ENCODE measurements at regions not wholly inside any gene's neighbourhood (a gene's known extent, or its start where the extent isn't known, plus 50 kb on each side); places are given as distances from the start of the nearest gene placed in this dataset.

DNA sequence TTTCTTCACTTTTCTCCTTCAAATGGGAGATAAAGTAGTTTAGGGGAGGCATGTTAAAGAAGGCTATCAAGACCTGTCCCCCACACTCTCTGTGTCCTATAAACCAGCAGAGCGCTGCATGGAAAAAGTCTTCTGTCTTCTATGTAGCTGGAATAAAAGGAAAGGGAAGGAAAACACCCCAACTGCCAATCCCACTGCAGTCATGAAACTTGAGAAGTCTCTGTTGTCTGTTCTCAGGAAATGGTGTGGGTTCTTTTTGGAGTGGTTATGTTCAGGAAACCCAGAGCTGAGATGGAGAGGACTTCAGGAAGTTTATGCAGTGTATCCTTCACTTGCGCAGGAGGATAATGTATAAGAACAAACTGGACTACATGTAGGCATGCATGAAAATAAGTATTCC, 274.3 kb downstream of the GAS1 start:
- TF ChIP-seq, protein P1, sequence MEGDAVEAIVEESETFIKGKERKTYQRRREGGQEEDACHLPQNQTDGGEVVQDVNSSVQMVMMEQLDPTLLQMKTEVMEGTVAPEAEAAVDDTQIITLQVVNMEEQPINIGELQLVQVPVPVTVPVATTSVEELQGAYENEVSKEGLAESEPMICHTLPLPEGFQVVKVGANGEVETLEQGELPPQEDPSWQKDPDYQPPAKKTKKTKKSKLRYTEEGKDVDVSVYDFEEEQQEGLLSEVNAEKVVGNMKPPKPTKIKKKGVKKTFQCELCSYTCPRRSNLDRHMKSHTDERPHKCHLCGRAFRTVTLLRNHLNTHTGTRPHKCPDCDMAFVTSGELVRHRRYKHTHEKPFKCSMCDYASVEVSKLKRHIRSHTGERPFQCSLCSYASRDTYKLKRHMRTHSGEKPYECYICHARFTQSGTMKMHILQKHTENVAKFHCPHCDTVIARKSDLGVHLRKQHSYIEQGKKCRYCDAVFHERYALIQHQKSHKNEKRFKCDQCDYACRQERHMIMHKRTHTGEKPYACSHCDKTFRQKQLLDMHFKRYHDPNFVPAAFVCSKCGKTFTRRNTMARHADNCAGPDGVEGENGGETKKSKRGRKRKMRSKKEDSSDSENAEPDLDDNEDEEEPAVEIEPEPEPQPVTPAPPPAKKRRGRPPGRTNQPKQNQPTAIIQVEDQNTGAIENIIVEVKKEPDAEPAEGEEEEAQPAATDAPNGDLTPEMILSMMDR (IDR thresholded peaks at IDR 0.05; ENCODE audit: low read depth, low read length, poor library complexity, severe bottlenecking) = no peak
- no peak for TF ChIP-seq EZH2phosphoT487 (IDR thresholded peaks at IDR 0.05; ENCODE audit: borderline replicate concordance, low read length)
- no peaks in the 10 kb centered on the region for H3K27me3 ChIP-seq (ENCODE audit: control insufficient read depth, low read length)
- no peak overlapping the region for H3K4me3 ChIP-seq (ENCODE audit: low read length)
- no peak overlapping the region for H3K4me2 ChIP-seq (ENCODE audit: low read length)
- no peaks in the 10 kb centered on the region for H4K20me1 ChIP-seq (ENCODE audit: control insufficient read depth, insufficient read depth, low read depth, low read length)
- H3K36me3 ChIP-seq (ENCODE audit: control insufficient read depth, low read length) = no peaks in the 10 kb centered on the region
- H3K27ac ChIP-seq (ENCODE audit: low read depth, low read length) = no peak overlapping the region
- H3K79me2 ChIP-seq (ENCODE audit: control insufficient read depth, low read length) = no peaks in the 10 kb centered on the region
- H3F3A ChIP-seq (ENCODE audit: control insufficient read depth, insufficient read depth) = no peaks in the 10 kb centered on the region
- H3K9me3 ChIP-seq (ENCODE audit: control insufficient read depth, insufficient read depth, low read length) = no peaks in the 10 kb centered on the region; the same call in 1 of the 2 replicates
- H3K9me2 ChIP-seq (replicated peaks; ENCODE audit: control insufficient read depth, low read length) = no peaks in the 10 kb centered on the region
- no peaks in the 10 kb centered on the region for H3K4me1 ChIP-seq (ENCODE audit: control insufficient read depth, low read length)

DNA sequence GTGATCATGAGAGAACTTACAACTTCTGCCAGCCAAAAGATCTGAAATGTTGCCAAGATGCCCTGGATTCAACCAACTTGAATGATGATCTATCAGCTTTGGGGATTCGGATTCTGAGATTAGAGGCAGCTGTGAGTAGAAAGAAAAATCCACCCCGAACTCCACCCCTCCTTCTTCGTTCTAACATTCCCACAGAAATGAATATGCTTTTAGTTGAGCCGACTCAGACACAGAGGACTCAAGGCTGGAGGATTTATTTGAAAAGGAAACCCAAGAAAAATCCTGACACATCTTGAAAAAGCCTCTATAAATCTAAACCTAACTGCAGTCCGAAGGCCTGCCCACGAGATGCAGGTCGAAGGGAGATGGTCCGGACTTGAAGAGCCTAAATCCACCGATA, 275.0 kb downstream of the GAS1 start:
- Histone ChIP-seq H3K9me3 (ENCODE audit: control insufficient read depth, insufficient read depth, low read length) (no peaks in the 10 kb centered on the region; the same call in 1 of the 2 replicates), H3K27me3 (ENCODE audit: control insufficient read depth, low read length) (no peaks in the 10 kb centered on the region), H3K79me2 (ENCODE audit: control insufficient read depth, low read length) (no peaks in the 10 kb centered on the region), H3K36me3 (ENCODE audit: control insufficient read depth, low read length) (no peaks in the 10 kb centered on the region), H4K20me1 (ENCODE audit: control insufficient read depth, insufficient read depth, low read depth, low read length) (no peaks in the 10 kb centered on the region), H3K27ac (ENCODE audit: low read depth, low read length) (no peak overlapping the region), H3K4me1 (ENCODE audit: control insufficient read depth, low read length) (no peaks in the 10 kb centered on the region), H3K4me3 (ENCODE audit: low read length) (no peak overlapping the region), H3F3A (ENCODE audit: control insufficient read depth, insufficient read depth) (no peaks in the 10 kb centered on the region), H3K9me2 (replicated peaks; ENCODE audit: control insufficient read depth, low read length) (no peaks in the 10 kb centered on the region), H3K4me2 (ENCODE audit: low read length) (no peak overlapping the region)
- no peak for TF ChIP-seq EZH2phosphoT487 (IDR thresholded peaks at IDR 0.05; ENCODE audit: borderline replicate concordance, low read length)
- TF ChIP-seq, protein P1 (IDR thresholded peaks at IDR 0.05; ENCODE audit: low read depth, low read length, poor library complexity, severe bottlenecking) = no peak

DNA sequence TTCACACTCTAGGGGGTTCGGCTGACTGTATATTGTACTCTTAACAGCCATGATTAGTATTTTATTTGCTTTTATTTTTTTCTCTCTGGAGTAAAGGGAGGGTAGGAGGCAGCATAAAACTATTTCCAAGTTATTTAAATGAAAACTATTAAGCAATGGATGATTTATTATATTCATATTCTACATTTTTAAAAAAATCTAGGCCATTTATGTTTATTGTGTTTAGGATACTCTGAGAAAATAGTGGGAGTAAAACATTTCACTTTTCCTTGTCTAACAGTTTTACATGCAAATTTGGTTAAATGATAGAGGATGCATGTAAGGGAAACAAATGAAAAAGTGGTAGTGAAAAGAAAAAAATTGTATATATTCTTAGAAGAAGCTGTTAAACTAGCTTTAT, 276.3 kb downstream of the GAS1 start:
- H3K4me2 ChIP-seq (ENCODE audit: low read length) = no peak overlapping the region
- no peaks in the 10 kb centered on the region for H3K79me2 ChIP-seq (ENCODE audit: control insufficient read depth, low read length)
- no peaks in the 10 kb centered on the region for H3K36me3 ChIP-seq (ENCODE audit: control insufficient read depth, low read length)
- no peaks in the 10 kb centered on the region for H4K20me1 ChIP-seq (ENCODE audit: control insufficient read depth, insufficient read depth, low read depth, low read length)
- no peaks in the 10 kb centered on the region for H3F3A ChIP-seq (ENCODE audit: control insufficient read depth, insufficient read depth)
- no peak overlapping the region for H3K4me3 ChIP-seq (ENCODE audit: low read length)
- no peak overlapping the region for H3K27ac ChIP-seq (ENCODE audit: low read depth, low read length)
- H3K9me2 ChIP-seq (replicated peaks; ENCODE audit: control insufficient read depth, low read length) = no peaks in the 10 kb centered on the region
- no peaks in the 10 kb centered on the region for H3K27me3 ChIP-seq (ENCODE audit: control insufficient read depth, low read length)
- H3K9me3 ChIP-seq (ENCODE audit: control insufficient read depth, insufficient read depth, low read length) = no peaks in the 10 kb centered on the region; the same call in 1 of the 2 replicates
- no peaks in the 10 kb centered on the region for H3K4me1 ChIP-seq (ENCODE audit: control insufficient read depth, low read length)
- TF ChIP-seq EZH2phosphoT487 (IDR thresholded peaks at IDR 0.05; ENCODE audit: borderline replicate concordance, low read length) = no peak
- TF ChIP-seq, protein P1 (IDR thresholded peaks at IDR 0.05; ENCODE audit: low read depth, low read length, poor library complexity, severe bottlenecking) = no peak

All from DOHH2 (cell line).